Thyroid gland (tissue), 4 donors: ENCODE measurements at regions not wholly inside any gene's neighbourhood (a gene's known extent, or its start where the extent isn't known, plus 50 kb on each side); places are given as distances from the start of the nearest gene placed in this dataset.

Experiments used
- CTCF ChIP-seq, 6 experiments: fragments of 200-600 bp in 3 of 6; fragments of 450-650 bp in 3 of 6; sonication (generic) in 3 of 6; IDR thresholded peaks; one replicate each; pipeline ENCODE4 v1.5.1; 2016 to 2019; ENCODE audit warnings: antibody characterized with exemption in 6 of 6, mild to moderate bottlenecking in 2 of 6, inconsistent platforms in 1 of 6, moderate library complexity in 1 of 6
- POLR2A ChIP-seq, 2 donors: fragments of 450-650 bp; IDR thresholded peaks; one replicate each; pipeline ENCODE4 v1.6.1; 2017; ENCODE audit warnings: antibody characterized with exemption in 2 of 2, mild to moderate bottlenecking in 2 of 2, moderate library complexity in 1 of 2

GRCh38 chr10:56871160-56871668 lies 510.2 kb upstream of the ZWINT start:
- TF ChIP-seq CTCF (IDR thresholded peaks at IDR 0.05) (no peak), POLR2A (IDR thresholded peaks at IDR 0.05) (no peak)
